K562 (cell line): ENCODE measurements at regions not wholly inside any gene's neighbourhood (a gene's known extent, or its start where the extent isn't known, plus 50 kb on each side); places are given as distances from the start of the nearest gene placed in this dataset.

Experiments
- ATAC-seq: fragments of 200-7000 bp; cut with Tn5 transposase; 3 replicates; pipeline ENCODE4 v1.9.1; 2020; ENCODE audit warnings: moderate library complexity
- BruUV-seq: library from RNA; stranded (reverse); fragments of 400-500 nt; replicated peaks from 2 replicates; lab custom pipeline; 2021; lab: Mats Ljungman, UMichigan
- CTCF ChIA-PET: fragments of 300-600 bp; formaldehyde crosslinking; extraction: SDS; loops from one replicate; lab custom pipeline; 2021; ENCODE audit warnings: low intra/inter-chr PET ratio; lab: Yijun Ruan, JAX
- POLR2A ChIA-PET: fragments of 300-600, 350-650 bp; sonication (Branson Sonifier 250); formaldehyde crosslinking; extraction: SDS; loops from one replicate; lab custom pipeline; 2021; ENCODE audit warnings: antibody characterized with exemption, inconsistent platforms; lab: Yijun Ruan, JAX
- DNase-seq, 4 experiments: peaks; one replicate each; pipeline versions ENCODE4 v3.0.0 to v3.0.0-alpha.2; 2011 to 2018; ENCODE audit warnings: low spot score in 3 of 4, mixed read lengths in 3 of 4; ENCODE audit errors: extremely low read depth in 1 of 4
- FAIRE-seq: peaks from 2 replicates; lab custom pipeline; 2011; peaks lifted over from hg19 to GRCh38; lab: Jason Lieb, UNC
- H2AFZ ChIP-seq: 2 replicates; pipeline ENCODE4 v1.6.0; 2011; ENCODE audit warnings: low read depth, low read length, control low read depth, inconsistent platforms
- H3K27ac ChIP-seq: fragments of 200-600 bp; 3 replicates; pipeline ENCODE4 v1.8.0; 2011; ENCODE audit warnings: low read depth, mild to moderate bottlenecking, control low read depth, inconsistent platforms, low read length, moderate library complexity, mixed read lengths; ENCODE audit errors: extremely low read depth
- H3K27me3 ChIP-seq, 2 experiments: fragments of 300-600 bp in 1 of 2; 2 replicates in 1 of 2; 3 replicates in 1 of 2; pipeline versions ENCODE4 v1.6.0 to v1.8.0; 2011; ENCODE audit warnings: inconsistent platforms in 2 of 2, low read length in 2 of 2, mild to moderate bottlenecking in 1 of 2, mixed read lengths in 1 of 2, moderate library complexity in 1 of 2; ENCODE audit not compliant: control insufficient read depth in 2 of 2, insufficient read depth in 2 of 2
- H3K36me3 ChIP-seq: fragments of 300-600 bp; 3 replicates; pipeline ENCODE4 v1.8.0; 2011; ENCODE audit warnings: mild to moderate bottlenecking, low read length, inconsistent platforms; ENCODE audit not compliant: control insufficient read depth, insufficient read depth
- H3K4me1 ChIP-seq, 2 experiments: fragments of 200-600 bp in 1 of 2; replicated peaks in 1 of 2; 2 replicates in 1 of 2; 3 replicates in 1 of 2; pipeline versions ENCODE4 v1.5.1 to v1.8.0; 2011; ENCODE audit warnings: inconsistent platforms in 2 of 2, low read length in 2 of 2, mild to moderate bottlenecking in 1 of 2, mixed read lengths in 1 of 2, moderate library complexity in 1 of 2; ENCODE audit not compliant: control insufficient read depth in 2 of 2, insufficient read depth in 2 of 2
- H3K4me2 ChIP-seq: 2 replicates; pipeline ENCODE4 v1.6.1; 2011; ENCODE audit warnings: low read length, control low read depth, inconsistent platforms, mixed read lengths; ENCODE audit not compliant: insufficient read depth
- H3K4me3 ChIP-seq: fragments of 200-600 bp; sonication (generic), shearing (Covaris generic); 2 replicates; pipeline ENCODE4 v1.5.1; 2016; ENCODE audit warnings: control low read depth, inconsistent platforms
- H3K79me2 ChIP-seq: fragments of 200-600 bp; 3 replicates; pipeline ENCODE4 v1.8.0; 2011; ENCODE audit warnings: low read length, inconsistent platforms; ENCODE audit not compliant: control insufficient read depth, insufficient read depth
- H3K9ac ChIP-seq, 2 experiments: 2 replicates each; pipeline versions ENCODE4 v1.6.0 to v1.6.1; 2011; ENCODE audit warnings: low read depth in 2 of 2, low read length in 2 of 2, control low read depth in 1 of 2, inconsistent platforms in 1 of 2, mild to moderate bottlenecking in 1 of 2, mixed read lengths in 1 of 2; ENCODE audit not compliant: insufficient read depth in 1 of 2
- H3K9me1 ChIP-seq: one replicate; pipeline ENCODE4 v1.6.0; 2011; ENCODE audit warnings: inconsistent platforms, mild to moderate bottlenecking, low read length, moderate library complexity; ENCODE audit not compliant: control insufficient read depth, insufficient read depth
- H3K9me3 ChIP-seq: replicated peaks from 2 replicates; pipeline ENCODE4 v1.5.1; 2011; ENCODE audit warnings: low read depth, low read length, inconsistent platforms; ENCODE audit not compliant: control insufficient read depth, insufficient read depth
- H4K20me1 ChIP-seq: replicated peaks from 2 replicates; pipeline ENCODE4 v1.6.1; 2011; ENCODE audit warnings: low read length, inconsistent platforms, mixed read lengths; ENCODE audit not compliant: control insufficient read depth, insufficient read depth
- BMI1 ChIP-seq: fragments of 150-350 bp; IDR thresholded peaks from 2 replicates; pipeline ENCODE4 v1.6.1; 2014; ENCODE audit warnings: low read length
- CBX2 ChIP-seq: fragments of 200-600 bp; sonication (generic); IDR thresholded peaks from one replicate; pipeline ENCODE4 v1.6.1; 2012; ENCODE audit warnings: mild to moderate bottlenecking, low read length, inconsistent platforms; ENCODE audit not compliant: insufficient read depth, poor library complexity, severe bottlenecking
- ELF4 ChIP-seq: fragments of 450-650 bp; formaldehyde crosslinking; IDR thresholded peaks from 2 replicates; pipeline ENCODE4 v1.4.0; 2022; ENCODE audit warnings: missing genetic modification characterization
- EP400 ChIP-seq: fragments of 450-650 bp; IDR thresholded peaks from 2 replicates; pipeline ENCODE4 v1.6.1; 2017; ENCODE audit warnings: antibody characterized with exemption, mild to moderate bottlenecking, moderate library complexity
- ESRRA ChIP-seq: fragments of 450-650 bp; IDR thresholded peaks from 2 replicates; pipeline ENCODE4 v1.6.1; 2014; ENCODE audit warnings: low read depth, mild to moderate bottlenecking, moderate library complexity, borderline replicate concordance
- FOXP4 ChIP-seq: sonication (generic); formaldehyde crosslinking; IDR thresholded peaks from 2 replicates; pipeline ENCODE4 v1.8.0; 2022; ENCODE audit warnings: mild to moderate bottlenecking, missing genetic modification reagents, borderline replicate concordance
- MCM7 ChIP-seq, 2 experiments: fragments of 450-650 bp; IDR thresholded peaks; 2 replicates each; pipeline ENCODE4 v1.6.1; 2016 to 2018
- NFXL1 ChIP-seq: fragments of 450-650 bp; formaldehyde crosslinking; IDR thresholded peaks from 2 replicates; pipeline ENCODE4 v1.4.0; 2021; ENCODE audit warnings: mild to moderate bottlenecking
- NR3C1 ChIP-seq: sonication (generic); formaldehyde crosslinking; IDR thresholded peaks from 2 replicates; pipeline ENCODE4 v1.8.1; 2022; ENCODE audit warnings: missing genetic modification reagents
- THRA ChIP-seq: fragments of 450-650 bp; IDR thresholded peaks from 2 replicates; pipeline ENCODE4 v1.6.1; 2017; ENCODE audit warnings: mild to moderate bottlenecking, moderate library complexity
- ZBTB5 ChIP-seq: fragments of 450-650 bp; IDR thresholded peaks from 2 replicates; pipeline ENCODE4 v1.6.1; 2017; ENCODE audit warnings: antibody characterized with exemption
- WGBS: fragments of 100-300 bp; shearing (Covaris generic); methylation state at CpG from one replicate; pipeline ENCODE4 v1.1.6; 2016; ENCODE audit warnings: low coverage, mixed read lengths; ENCODE audit not compliant: insufficient coverage; ENCODE audit errors: missing lambda C conversion rate; 5-methylcytosine and 5-hydroxymethylcytosine counted together
- in situ Hi-C: fragments of 300-500 bp; cut with MboI; formaldehyde crosslinking; loops from 4 replicates; pipeline ENCODE4 v1.15.0; 2018; ENCODE audit warnings: inconsistent platforms, mixed read lengths
- intact Hi-C: fragments of 100-400 bp; cut with micrococcal nuclease; formaldehyde crosslinking; loops from 2 replicates; pipeline ENCODE4 v1.14.2; 2022

DNA sequence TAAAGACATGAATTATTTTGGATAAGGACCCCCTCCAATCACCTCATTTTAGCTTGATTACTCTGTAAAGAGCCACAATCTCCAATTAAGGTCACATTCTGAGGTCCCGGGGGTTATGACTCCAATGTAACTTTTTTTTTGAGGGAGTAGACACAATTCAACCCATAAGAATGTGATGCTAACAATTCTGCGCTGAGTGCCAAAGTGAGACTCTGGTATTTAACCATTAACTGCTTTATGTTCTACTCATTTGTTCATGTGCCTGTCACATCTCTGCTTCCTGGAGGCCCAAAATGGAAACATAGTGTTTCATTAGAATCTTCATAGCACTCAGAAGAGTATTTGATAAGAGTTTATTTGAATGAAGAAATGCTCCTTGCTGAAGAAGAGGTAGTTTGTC lies 234.8 kb downstream of the CPE start (continued):
- no peak for TF ChIP-seq NR3C1 (CRISPR knock-in tag)
- no peak for TF ChIP-seq THRA
- TF ChIP-seq EP400, result no peak
- no peak for TF ChIP-seq FOXP4

DNA sequence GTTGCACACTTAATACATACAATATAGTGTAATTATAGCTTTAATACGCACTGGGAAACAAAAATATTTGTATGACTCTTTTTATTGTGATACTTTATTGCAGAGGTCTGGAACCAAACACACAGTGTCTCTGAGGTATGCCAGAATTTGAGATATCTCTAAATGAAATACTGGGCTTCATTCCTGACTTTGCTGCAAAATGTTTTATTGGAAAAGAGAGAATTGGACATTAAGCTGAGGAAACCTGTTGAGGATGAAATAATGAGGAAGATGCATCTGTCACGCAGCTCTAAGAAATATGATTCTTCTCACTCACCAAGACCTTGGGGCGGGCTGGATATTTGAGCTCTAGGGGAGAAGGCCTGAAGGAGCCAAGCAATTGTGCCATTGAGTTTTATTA lies 242.1 kb downstream of the CPE start:
- Histone ChIP-seq H4K20me1 (no peaks in the 10 kb centered on the region), H3K27ac (no peak overlapping the region), H3K4me3 (no peak overlapping the region), H3K79me2 (no peaks in the 10 kb centered on the region), H3K4me2 (no peak overlapping the region), H2AFZ (no peak overlapping the region), H3K9ac (no peak overlapping the region), H3K27me3 (no peaks in the 10 kb centered on the region), H3K9me3 (no peaks in the 10 kb centered on the region), H3K36me3 (no peaks in the 10 kb centered on the region), H3K9me1 (no peaks in the 10 kb centered on the region), H3K4me1 (no peaks in the 10 kb centered on the region)
- in situ Hi-C loops, result no loop called here
- ChIA-PET CTCF (no interaction called here), POLR2A (no interaction called here)
- DNase-seq (no peak), FAIRE-seq (no peak), ATAC-seq (no peak)
- no TSS peak for BruUV-seq
- intact Hi-C loops, result no loop called here
- TF ChIP-seq BMI1 (no peak), NFXL1 (CRISPR knock-in tag) (no peak), ESRRA (no peak), CBX2 (no peak), ZBTB5 (no peak), MCM7 (IDR thresholded peaks at IDR 0.05) (no peak), ELF4 (no peak)
- 4% methylated on average over 3 of the region's 3 CpGs for WGBS
